ENCODE measurements at regions not wholly inside any gene's neighbourhood (a gene's known extent, or its start where the extent isn't known, plus 50 kb on each side); places are given as distances from the start of the nearest gene placed in this dataset.

DNA sequence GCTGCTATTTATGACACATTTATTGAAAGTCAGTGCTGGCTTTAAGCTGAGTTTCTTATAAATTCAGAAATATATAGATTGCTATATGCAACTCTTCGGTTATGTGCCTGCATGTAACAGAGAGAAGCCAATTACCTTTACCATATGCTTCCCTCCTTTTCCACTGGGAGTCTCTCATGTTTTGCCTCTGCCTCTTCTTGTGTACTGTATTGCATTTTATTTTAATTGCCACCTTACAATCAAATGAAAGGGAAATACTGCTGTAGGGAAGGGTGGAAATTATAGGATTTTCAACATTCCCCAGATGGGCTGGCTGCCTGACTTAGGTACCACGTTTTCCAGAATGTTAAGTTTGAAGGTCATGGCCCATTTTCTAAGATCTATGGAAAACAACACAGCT is 655.4 kb upstream of the SLIT2 start:
- ATAC-seq (no peak), DNase-seq (ENCODE audit: low read depth, low spot score) (no peak)
- CTCF ChIA-PET = no interaction called here
- no TSS peak for BruUV-seq (replicated peaks)
- Histone ChIP-seq H3K9me3 (ENCODE audit: control insufficient read depth, insufficient read depth, low read depth, low read length) (no peaks in the 10 kb centered on the region), H3K36me3 (ENCODE audit: control insufficient read depth, insufficient read depth, low read length) (no peaks in the 10 kb centered on the region), H3K27ac (ENCODE audit: low read length) (no peak overlapping the region), H3K4me3 (ENCODE audit: low read depth in 2 of 2, low read length in 2 of 2) (no peak overlapping the region), H3K27me3 (ENCODE audit: control insufficient read depth, insufficient read depth, low read length) (no peaks in the 10 kb centered on the region), H3K4me1 (ENCODE audit: control insufficient read depth, insufficient read depth, low read length) (no peaks in the 10 kb centered on the region)
- TF ChIP-seq TCF7L2 (IDR thresholded peaks at IDR 0.05; ENCODE audit: low read depth, low read length) (no peak), SIN3A (IDR thresholded peaks at IDR 0.05; ENCODE audit: borderline replicate concordance, insufficient read depth, low read depth, low read length) (no peak), POLR2AphosphoS5 (IDR thresholded peaks at IDR 0.05; ENCODE audit: low read depth, low read length) (no peak)
- TF ChIP-seq, protein P1, sequence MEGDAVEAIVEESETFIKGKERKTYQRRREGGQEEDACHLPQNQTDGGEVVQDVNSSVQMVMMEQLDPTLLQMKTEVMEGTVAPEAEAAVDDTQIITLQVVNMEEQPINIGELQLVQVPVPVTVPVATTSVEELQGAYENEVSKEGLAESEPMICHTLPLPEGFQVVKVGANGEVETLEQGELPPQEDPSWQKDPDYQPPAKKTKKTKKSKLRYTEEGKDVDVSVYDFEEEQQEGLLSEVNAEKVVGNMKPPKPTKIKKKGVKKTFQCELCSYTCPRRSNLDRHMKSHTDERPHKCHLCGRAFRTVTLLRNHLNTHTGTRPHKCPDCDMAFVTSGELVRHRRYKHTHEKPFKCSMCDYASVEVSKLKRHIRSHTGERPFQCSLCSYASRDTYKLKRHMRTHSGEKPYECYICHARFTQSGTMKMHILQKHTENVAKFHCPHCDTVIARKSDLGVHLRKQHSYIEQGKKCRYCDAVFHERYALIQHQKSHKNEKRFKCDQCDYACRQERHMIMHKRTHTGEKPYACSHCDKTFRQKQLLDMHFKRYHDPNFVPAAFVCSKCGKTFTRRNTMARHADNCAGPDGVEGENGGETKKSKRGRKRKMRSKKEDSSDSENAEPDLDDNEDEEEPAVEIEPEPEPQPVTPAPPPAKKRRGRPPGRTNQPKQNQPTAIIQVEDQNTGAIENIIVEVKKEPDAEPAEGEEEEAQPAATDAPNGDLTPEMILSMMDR (IDR thresholded peaks at IDR 0.05) = no peak
- TF ChIP-seq, protein P2, sequence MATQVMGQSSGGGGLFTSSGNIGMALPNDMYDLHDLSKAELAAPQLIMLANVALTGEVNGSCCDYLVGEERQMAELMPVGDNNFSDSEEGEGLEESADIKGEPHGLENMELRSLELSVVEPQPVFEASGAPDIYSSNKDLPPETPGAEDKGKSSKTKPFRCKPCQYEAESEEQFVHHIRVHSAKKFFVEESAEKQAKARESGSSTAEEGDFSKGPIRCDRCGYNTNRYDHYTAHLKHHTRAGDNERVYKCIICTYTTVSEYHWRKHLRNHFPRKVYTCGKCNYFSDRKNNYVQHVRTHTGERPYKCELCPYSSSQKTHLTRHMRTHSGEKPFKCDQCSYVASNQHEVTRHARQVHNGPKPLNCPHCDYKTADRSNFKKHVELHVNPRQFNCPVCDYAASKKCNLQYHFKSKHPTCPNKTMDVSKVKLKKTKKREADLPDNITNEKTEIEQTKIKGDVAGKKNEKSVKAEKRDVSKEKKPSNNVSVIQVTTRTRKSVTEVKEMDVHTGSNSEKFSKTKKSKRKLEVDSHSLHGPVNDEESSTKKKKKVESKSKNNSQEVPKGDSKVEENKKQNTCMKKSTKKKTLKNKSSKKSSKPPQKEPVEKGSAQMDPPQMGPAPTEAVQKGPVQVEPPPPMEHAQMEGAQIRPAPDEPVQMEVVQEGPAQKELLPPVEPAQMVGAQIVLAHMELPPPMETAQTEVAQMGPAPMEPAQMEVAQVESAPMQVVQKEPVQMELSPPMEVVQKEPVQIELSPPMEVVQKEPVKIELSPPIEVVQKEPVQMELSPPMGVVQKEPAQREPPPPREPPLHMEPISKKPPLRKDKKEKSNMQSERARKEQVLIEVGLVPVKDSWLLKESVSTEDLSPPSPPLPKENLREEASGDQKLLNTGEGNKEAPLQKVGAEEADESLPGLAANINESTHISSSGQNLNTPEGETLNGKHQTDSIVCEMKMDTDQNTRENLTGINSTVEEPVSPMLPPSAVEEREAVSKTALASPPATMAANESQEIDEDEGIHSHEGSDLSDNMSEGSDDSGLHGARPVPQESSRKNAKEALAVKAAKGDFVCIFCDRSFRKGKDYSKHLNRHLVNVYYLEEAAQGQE (IDR thresholded peaks at IDR 0.05; ENCODE audit: insufficient read depth in 1 of 2, low read depth in 2 of 2, low read length in 1 of 2) = no peak
- intact Hi-C loops (cut with micrococcal nuclease; ENCODE audit: unreplicated experiment) (no loop called here), in situ Hi-C loops (cut with HindIII; ENCODE audit: low pct_unique_long_range_greater_than_20kb, low sequenced_read_pairs) (no loop called here)
- POLR2A ChIA-PET = no interaction called here

DNA sequence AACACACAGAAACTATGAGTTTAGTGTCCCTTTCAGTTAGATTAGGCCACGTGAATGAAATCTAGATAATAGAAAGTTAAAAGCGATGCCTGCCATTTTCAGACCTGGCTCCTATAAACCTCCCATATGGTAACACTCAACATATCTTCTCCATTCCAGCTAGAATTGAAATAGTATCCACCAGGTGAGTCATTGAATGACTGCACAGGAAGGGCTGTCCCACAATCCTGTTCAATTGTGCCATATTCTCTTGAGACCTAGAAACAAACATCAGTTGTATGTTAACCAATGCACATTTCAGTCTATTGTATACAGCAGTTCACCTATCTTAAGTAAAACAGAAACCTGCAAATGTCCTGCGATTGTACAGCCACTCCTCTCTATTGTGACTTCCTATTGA is 659.3 kb upstream of the SLIT2 start:
- H3K9me3 ChIP-seq (ENCODE audit: control insufficient read depth, insufficient read depth, low read depth, low read length) = no peaks in the 10 kb centered on the region
- intact Hi-C loops (cut with micrococcal nuclease; ENCODE audit: unreplicated experiment) (no loop called here), in situ Hi-C loops (cut with HindIII; ENCODE audit: low pct_unique_long_range_greater_than_20kb, low sequenced_read_pairs) (no loop called here)
- CTCF ChIA-PET = no interaction called here
- no peak overlapping the region for H3K4me3 ChIP-seq (ENCODE audit: low read depth in 2 of 2, low read length in 2 of 2)
- POLR2A ChIA-PET = no interaction called here
- no peaks in the 10 kb centered on the region for H3K4me1 ChIP-seq (ENCODE audit: control insufficient read depth, insufficient read depth, low read length)
- no peaks in the 10 kb centered on the region for H3K27me3 ChIP-seq (ENCODE audit: control insufficient read depth, insufficient read depth, low read length)
- ATAC-seq (no peak), DNase-seq (ENCODE audit: low read depth, low spot score) (no peak)
- TF ChIP-seq, protein P1 (IDR thresholded peaks at IDR 0.05) = no peak
- TF ChIP-seq, protein P2 (IDR thresholded peaks at IDR 0.05; ENCODE audit: insufficient read depth in 1 of 2, low read depth in 2 of 2, low read length in 1 of 2) = no peak
- TF ChIP-seq POLR2AphosphoS5 (IDR thresholded peaks at IDR 0.05; ENCODE audit: low read depth, low read length) (no peak), TCF7L2 (IDR thresholded peaks at IDR 0.05; ENCODE audit: low read depth, low read length) (no peak), SIN3A (IDR thresholded peaks at IDR 0.05; ENCODE audit: borderline replicate concordance, insufficient read depth, low read depth, low read length) (no peak)
- no peaks in the 10 kb centered on the region for H3K36me3 ChIP-seq (ENCODE audit: control insufficient read depth, insufficient read depth, low read length)
- no peak overlapping the region for H3K27ac ChIP-seq (ENCODE audit: low read length)
- BruUV-seq (replicated peaks) = no TSS peak

Data from Panc1 (cell line).